ENCODE measurements at regions not wholly inside any gene's neighbourhood (a gene's known extent, or its start where the extent isn't known, plus 50 kb on each side); places are given as distances from the start of the nearest gene placed in this dataset.

- no peak for TF ChIP-seq ZNF645 (tag by site-specific recombination; IDR thresholded peaks at IDR 0.05)
- no peak for TF ChIP-seq PATZ1 (tag by site-specific recombination; IDR thresholded peaks at IDR 0.05)
These were observed 92.0 kb upstream of the SNTG2 start for GRCh38 chr2:858646-859045.
